Tibial nerve (tissue), 4 donors: ENCODE measurements at regions not wholly inside any gene's neighbourhood (a gene's known extent, or its start where the extent isn't known, plus 50 kb on each side); places are given as distances from the start of the nearest gene placed in this dataset.

Source experiments
- EP300 ChIP-seq, 2 donors: sonication (generic); formaldehyde crosslinking; IDR thresholded peaks; one replicate each; pipeline ENCODE4 v1.6.1; 2017; ENCODE audit warnings: antibody characterized with exemption in 2 of 2, mild to moderate bottlenecking in 1 of 2
- POLR2A ChIP-seq, 2 donors: fragments of 450-650 bp; IDR thresholded peaks; one replicate each; pipeline ENCODE4 v1.6.1; 2017; ENCODE audit warnings: antibody characterized with exemption in 2 of 2, mild to moderate bottlenecking in 2 of 2, moderate library complexity in 2 of 2
- TF ChIP-seq, protein P1 (sequence below), 5 experiments: fragments of 200-600 bp in 3 of 5; fragments of 450-650 bp in 2 of 5; sonication (generic) in 3 of 5; IDR thresholded peaks; one replicate each; pipeline ENCODE4 v1.5.1; 2016 to 2019; ENCODE audit warnings: antibody characterized with exemption in 5 of 5, mild to moderate bottlenecking in 3 of 5, moderate library complexity in 2 of 5

DNA sequence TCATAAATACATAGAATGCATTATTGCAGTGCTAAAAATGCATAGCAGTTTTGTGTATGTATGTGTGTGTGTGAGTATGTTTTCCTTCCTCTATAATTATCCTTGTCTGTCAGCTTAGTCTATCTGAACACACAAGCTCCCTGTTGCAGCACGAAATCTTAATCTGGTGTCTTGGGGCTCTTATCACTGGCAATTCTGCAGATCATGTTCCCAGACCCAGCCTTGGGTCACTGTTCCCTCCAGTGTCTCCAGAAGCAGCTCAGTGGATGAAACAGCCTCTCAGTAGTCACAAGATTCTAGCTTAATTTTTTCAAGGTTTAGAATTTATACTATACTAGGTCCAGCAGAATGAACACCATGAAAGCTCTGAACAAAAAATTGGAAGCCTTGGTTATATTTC, 777.9 kb downstream of the MRPL39 start:
- no peak for TF ChIP-seq POLR2A (IDR thresholded peaks at IDR 0.05)
- TF ChIP-seq, protein P1, sequence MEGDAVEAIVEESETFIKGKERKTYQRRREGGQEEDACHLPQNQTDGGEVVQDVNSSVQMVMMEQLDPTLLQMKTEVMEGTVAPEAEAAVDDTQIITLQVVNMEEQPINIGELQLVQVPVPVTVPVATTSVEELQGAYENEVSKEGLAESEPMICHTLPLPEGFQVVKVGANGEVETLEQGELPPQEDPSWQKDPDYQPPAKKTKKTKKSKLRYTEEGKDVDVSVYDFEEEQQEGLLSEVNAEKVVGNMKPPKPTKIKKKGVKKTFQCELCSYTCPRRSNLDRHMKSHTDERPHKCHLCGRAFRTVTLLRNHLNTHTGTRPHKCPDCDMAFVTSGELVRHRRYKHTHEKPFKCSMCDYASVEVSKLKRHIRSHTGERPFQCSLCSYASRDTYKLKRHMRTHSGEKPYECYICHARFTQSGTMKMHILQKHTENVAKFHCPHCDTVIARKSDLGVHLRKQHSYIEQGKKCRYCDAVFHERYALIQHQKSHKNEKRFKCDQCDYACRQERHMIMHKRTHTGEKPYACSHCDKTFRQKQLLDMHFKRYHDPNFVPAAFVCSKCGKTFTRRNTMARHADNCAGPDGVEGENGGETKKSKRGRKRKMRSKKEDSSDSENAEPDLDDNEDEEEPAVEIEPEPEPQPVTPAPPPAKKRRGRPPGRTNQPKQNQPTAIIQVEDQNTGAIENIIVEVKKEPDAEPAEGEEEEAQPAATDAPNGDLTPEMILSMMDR (IDR thresholded peaks at IDR 0.05): no peak
- no peak for TF ChIP-seq EP300 (IDR thresholded peaks at IDR 0.05)
